ENCODE measurements at regions not wholly inside any gene's neighbourhood (a gene's known extent, or its start where the extent isn't known, plus 50 kb on each side); places are given as distances from the start of the nearest gene placed in this dataset.
"Not testable (repeated sequence)": the region's sequence is repeated elsewhere in the genome, so short reads cannot be mapped to it uniquely, and the experiment has no call there.

DNA sequence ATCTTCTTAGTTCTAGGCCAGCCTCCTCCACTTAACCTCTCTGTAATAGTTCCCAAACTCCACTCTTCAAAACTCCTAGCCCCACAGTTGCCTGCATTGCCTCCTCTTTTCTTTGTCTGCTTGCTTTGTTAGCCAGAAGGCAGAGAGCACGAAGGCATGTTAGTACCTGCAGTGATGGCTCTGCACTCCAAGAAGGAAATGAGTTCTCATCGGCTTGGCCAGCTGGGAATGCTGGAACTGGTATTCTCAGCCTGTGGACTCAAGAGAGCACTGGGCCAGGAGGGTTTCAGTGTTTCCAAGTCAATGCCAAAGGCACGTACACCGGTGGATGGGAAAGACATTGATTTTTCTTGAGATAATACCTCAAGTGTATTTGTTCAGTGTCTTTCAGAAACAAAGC, 66.3 kb upstream of the HABP2 start:
- TF ChIP-seq, protein P1, sequence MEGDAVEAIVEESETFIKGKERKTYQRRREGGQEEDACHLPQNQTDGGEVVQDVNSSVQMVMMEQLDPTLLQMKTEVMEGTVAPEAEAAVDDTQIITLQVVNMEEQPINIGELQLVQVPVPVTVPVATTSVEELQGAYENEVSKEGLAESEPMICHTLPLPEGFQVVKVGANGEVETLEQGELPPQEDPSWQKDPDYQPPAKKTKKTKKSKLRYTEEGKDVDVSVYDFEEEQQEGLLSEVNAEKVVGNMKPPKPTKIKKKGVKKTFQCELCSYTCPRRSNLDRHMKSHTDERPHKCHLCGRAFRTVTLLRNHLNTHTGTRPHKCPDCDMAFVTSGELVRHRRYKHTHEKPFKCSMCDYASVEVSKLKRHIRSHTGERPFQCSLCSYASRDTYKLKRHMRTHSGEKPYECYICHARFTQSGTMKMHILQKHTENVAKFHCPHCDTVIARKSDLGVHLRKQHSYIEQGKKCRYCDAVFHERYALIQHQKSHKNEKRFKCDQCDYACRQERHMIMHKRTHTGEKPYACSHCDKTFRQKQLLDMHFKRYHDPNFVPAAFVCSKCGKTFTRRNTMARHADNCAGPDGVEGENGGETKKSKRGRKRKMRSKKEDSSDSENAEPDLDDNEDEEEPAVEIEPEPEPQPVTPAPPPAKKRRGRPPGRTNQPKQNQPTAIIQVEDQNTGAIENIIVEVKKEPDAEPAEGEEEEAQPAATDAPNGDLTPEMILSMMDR (IDR thresholded peaks at IDR 0.05; ENCODE audit: insufficient read depth, low read length, poor library complexity, severe bottlenecking), result no peak
- no peaks in the 10 kb centered on the region for H3K27me3 ChIP-seq (ENCODE audit: control insufficient read depth, insufficient read depth, low read length)
- DNase-seq (ENCODE audit: low read depth), result no peak

DNA sequence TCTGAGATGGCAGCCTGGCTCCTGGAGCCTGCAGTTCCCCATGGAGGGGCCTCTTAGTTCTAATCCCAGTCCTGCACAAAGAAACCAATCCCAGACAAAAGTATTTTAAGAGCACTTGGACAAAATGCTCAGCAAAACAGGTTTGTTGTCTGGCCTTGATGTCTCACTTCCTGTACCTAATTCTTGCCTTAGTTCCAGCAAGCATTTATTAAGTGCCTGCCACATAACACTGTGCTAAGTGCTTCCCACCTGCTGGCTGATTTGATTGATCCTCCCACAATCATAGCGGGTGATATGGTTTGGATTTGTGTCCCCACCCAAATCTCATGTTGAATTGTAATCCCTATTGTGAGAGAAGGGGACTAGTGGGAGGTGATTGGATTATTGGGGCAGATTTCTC, 65.7 kb upstream of the HABP2 start:
- no peak overlapping the region for H3K4me3 ChIP-seq (ENCODE audit: low read depth, low read length)
- no peaks in the 10 kb centered on the region for H3K36me3 ChIP-seq (ENCODE audit: control insufficient read depth, insufficient read depth, low read length)
- H3K27me3 ChIP-seq (ENCODE audit: control insufficient read depth, insufficient read depth, low read length), result no peaks in the 10 kb centered on the region
- DNase-seq (ENCODE audit: low read depth), result no peak
- TF ChIP-seq, protein P1 (IDR thresholded peaks at IDR 0.05; ENCODE audit: insufficient read depth, low read length, poor library complexity, severe bottlenecking), result no peak

More for the DNA sequence above, 66.3 kb upstream of the HABP2 start:
- Histone ChIP-seq H3K4me3 (ENCODE audit: low read depth, low read length) (no peak overlapping the region), H3K36me3 (ENCODE audit: control insufficient read depth, insufficient read depth, low read length) (no peaks in the 10 kb centered on the region)

DNA sequence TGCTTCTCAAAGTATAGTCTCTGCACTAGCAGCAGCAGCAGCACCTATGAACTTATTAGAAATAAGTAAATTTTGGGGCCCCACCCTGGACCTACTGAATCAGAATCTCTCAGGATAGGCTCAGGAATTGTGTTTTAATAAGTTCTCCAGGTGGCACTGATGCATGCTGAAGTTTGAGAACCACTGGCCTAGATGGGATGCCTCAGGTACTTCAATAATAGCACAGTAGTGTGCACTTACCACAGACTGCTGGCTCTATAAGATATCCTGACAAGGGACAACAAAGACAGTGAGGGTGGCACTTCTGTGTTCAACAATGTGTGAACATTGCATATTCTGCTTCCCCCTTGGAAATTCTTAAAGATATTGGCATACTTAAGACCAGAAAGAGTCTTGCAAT, 64.7 kb upstream of the HABP2 start:
- no peak overlapping the region for H3K4me3 ChIP-seq (ENCODE audit: low read depth, low read length)
- H3K27me3 ChIP-seq (ENCODE audit: control insufficient read depth, insufficient read depth, low read length), result no peaks in the 10 kb centered on the region
- DNase-seq (ENCODE audit: low read depth), result no peak
- H3K36me3 ChIP-seq (ENCODE audit: control insufficient read depth, insufficient read depth, low read length), result no peaks in the 10 kb centered on the region
- TF ChIP-seq, protein P1 (IDR thresholded peaks at IDR 0.05; ENCODE audit: insufficient read depth, low read length, poor library complexity, severe bottlenecking), result no peak

DNA sequence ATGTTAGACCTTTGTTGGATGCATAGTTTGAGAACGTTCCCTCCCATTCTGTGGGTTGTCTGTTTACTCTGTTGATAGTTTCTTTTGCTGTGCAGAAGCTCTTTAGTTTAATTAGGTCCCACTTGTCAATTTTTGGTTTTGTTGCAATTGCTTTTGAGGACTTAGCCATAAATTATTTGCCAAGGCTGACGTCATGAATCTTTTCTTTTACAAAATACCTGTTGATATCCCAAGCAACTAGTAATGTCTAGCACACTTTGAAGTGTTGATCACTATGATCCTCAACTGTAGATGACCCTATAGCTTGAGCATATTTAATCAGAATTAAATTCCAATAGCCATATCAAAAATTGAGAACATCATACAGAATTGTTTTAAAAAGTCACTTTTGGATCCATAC, 63.3 kb upstream of the HABP2 start:
- not testable (repeated sequence) for H3K36me3 ChIP-seq (ENCODE audit: control insufficient read depth, insufficient read depth, low read length); DNase-seq (ENCODE audit: low read depth); H3K27me3 ChIP-seq (ENCODE audit: control insufficient read depth, insufficient read depth, low read length); H3K4me3 ChIP-seq (ENCODE audit: low read depth, low read length)

DNA sequence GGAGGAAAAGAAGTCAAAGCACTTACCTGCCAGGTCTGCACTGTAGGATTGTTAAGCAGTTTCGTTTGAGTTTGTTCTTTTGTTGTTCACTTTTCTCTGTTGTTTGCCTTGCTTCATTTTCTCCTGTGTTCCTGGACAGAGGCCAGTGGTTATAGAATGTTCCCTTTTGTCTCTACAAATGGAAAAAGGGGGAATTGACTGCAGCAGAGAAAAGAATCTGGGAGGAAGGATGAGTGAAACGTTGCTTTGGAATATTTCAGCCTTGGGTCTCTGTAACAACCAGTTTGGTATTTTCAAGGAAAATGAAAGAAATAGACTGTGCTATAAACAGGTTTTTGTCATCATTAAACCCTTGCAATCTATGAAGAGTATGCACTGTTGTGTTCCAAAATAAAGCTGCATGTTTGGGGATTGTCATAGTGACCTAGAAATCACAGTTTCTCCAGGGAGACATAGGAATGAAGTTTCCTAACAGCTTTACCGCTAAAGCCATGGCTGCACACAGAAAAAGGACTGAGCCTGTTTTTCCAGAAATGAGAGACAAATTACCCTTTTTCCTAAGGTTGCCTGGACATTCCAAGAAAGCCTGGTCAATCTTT, 60.8 kb upstream of the HABP2 start:
- no peaks in the 10 kb centered on the region for H3K36me3 ChIP-seq (ENCODE audit: control insufficient read depth, insufficient read depth, low read length)
- TF ChIP-seq, protein P1 (IDR thresholded peaks at IDR 0.05; ENCODE audit: insufficient read depth, low read length, poor library complexity, severe bottlenecking), result no peak
- H3K27me3 ChIP-seq (ENCODE audit: control insufficient read depth, insufficient read depth, low read length), result peaks cover 1% of the 10 kb centered on the region
- no peak overlapping the region for H3K4me3 ChIP-seq (ENCODE audit: low read depth, low read length)
- no peak for DNase-seq (ENCODE audit: low read depth)

DNA sequence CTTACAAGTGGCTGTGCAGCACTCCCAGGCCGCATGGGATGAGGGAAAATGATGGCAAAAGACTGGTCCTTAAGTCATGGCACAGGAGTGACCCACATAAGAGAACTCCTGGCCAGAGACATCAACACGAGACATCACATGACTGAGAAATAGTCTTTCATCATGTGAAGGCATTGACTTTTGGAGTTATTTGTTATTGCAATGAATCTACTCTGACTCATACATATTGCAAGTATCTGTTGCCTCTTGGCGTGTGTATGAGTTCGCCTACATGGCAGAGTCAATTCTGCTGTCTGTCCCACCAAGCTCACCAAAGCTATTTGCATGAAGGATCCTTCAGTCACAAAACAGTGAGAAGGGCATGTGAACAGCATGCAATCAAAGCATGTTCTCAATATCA, 59.7 kb upstream of the HABP2 start:
- TF ChIP-seq, protein P1 (IDR thresholded peaks at IDR 0.05; ENCODE audit: insufficient read depth, low read length, poor library complexity, severe bottlenecking), result no peak
- Histone ChIP-seq H3K4me3 (ENCODE audit: low read depth, low read length) (no peak overlapping the region), H3K36me3 (ENCODE audit: control insufficient read depth, insufficient read depth, low read length) (no peaks in the 10 kb centered on the region), H3K27me3 (ENCODE audit: control insufficient read depth, insufficient read depth, low read length) (peaks cover 3% of the 10 kb centered on the region)
- DNase-seq (ENCODE audit: low read depth), result no peak
